Parathyroid adenoma (tissue), 2 donors: ENCODE measurements at regions not wholly inside any gene's neighbourhood (a gene's known extent, or its start where the extent isn't known, plus 50 kb on each side); places are given as distances from the start of the nearest gene placed in this dataset.

Source experiments
- H2AFZ ChIP-seq: fragments of 300-600 bp; sonication (generic); one replicate; pipeline ENCODE4 v1.7.0; 2017; ENCODE audit warnings: antibody characterized with exemption, mild to moderate bottlenecking
- H3K27ac ChIP-seq: fragments of 300-600 bp; sonication (generic); one replicate; pipeline ENCODE4 v1.7.0; 2017
- H3K27me3 ChIP-seq: fragments of 300-600 bp; sonication (generic); one replicate; pipeline ENCODE4 v1.7.0; 2017; ENCODE audit warnings: low read length; ENCODE audit not compliant: control insufficient read depth, insufficient read depth
- H3K36me3 ChIP-seq: fragments of 300-600 bp; sonication (generic); one replicate; pipeline ENCODE4 v1.7.0; 2017; ENCODE audit warnings: low read length; ENCODE audit not compliant: control insufficient read depth, insufficient read depth
- H3K4me1 ChIP-seq: fragments of 300-600 bp; sonication (generic); one replicate; pipeline ENCODE4 v1.7.0; 2017; ENCODE audit warnings: control low read depth
- H3K4me2 ChIP-seq: fragments of 300-600 bp; sonication (generic); one replicate; pipeline ENCODE4 v1.7.0; 2017; ENCODE audit warnings: low read length
- H3K4me3 ChIP-seq: fragments of 300-600 bp; sonication (generic); one replicate; pipeline ENCODE4 v1.7.0; 2017; ENCODE audit warnings: low read depth, low read length
- H3K79me2 ChIP-seq: fragments of 300-600 bp; sonication (generic); one replicate; pipeline ENCODE4 v1.7.0; 2017; ENCODE audit warnings: control low read depth
- H3K9ac ChIP-seq: fragments of 300-600 bp; sonication (generic); one replicate; pipeline ENCODE4 v1.7.0; 2017; ENCODE audit warnings: mild to moderate bottlenecking
- H3K9me3 ChIP-seq: fragments of 300-600 bp; sonication (generic); one replicate; pipeline ENCODE4 v1.7.0; 2017; ENCODE audit warnings: low read length; ENCODE audit not compliant: control insufficient read depth
- TF ChIP-seq, protein P1 (sequence below): fragments of 300-600 bp; sonication (generic); IDR thresholded peaks from one replicate; pipeline ENCODE4 v1.7.0; 2017; ENCODE audit warnings: antibody characterized with exemption, mild to moderate bottlenecking
- donor health status: primary hyperparathyroidism.

DNA sequence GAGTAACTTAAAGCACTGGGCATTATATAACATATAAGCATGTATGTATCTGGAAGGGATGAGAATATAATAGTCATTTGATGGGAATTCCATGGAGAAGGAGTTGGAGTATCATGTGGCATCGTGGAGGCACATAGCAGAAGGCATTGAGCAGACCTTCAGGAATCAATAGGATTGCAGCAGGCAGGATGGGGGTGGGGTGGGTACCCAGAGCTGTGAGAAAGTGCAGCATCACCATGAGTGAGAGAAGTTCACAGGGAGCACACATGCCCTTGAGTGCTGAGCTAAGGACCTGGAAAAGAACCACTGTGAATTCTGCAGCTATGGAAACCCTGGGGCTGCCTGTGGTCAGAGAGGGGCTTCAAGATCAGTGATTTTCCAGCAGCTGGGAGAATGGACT lies 57.3 kb downstream of the MED10 start:
- Histone ChIP-seq H3K27ac (no peak overlapping the region), H3K36me3 (no peaks in the 10 kb centered on the region), H3K4me1 (no peaks in the 10 kb centered on the region), H3K27me3 (no peaks in the 10 kb centered on the region), H2AFZ (no peak overlapping the region), H3K9ac (no peak overlapping the region), H3K79me2 (no peaks in the 10 kb centered on the region), H3K4me2 (no peak overlapping the region), H3K4me3 (no peak overlapping the region), H3K9me3 (no peaks in the 10 kb centered on the region)
- TF ChIP-seq, protein P1, sequence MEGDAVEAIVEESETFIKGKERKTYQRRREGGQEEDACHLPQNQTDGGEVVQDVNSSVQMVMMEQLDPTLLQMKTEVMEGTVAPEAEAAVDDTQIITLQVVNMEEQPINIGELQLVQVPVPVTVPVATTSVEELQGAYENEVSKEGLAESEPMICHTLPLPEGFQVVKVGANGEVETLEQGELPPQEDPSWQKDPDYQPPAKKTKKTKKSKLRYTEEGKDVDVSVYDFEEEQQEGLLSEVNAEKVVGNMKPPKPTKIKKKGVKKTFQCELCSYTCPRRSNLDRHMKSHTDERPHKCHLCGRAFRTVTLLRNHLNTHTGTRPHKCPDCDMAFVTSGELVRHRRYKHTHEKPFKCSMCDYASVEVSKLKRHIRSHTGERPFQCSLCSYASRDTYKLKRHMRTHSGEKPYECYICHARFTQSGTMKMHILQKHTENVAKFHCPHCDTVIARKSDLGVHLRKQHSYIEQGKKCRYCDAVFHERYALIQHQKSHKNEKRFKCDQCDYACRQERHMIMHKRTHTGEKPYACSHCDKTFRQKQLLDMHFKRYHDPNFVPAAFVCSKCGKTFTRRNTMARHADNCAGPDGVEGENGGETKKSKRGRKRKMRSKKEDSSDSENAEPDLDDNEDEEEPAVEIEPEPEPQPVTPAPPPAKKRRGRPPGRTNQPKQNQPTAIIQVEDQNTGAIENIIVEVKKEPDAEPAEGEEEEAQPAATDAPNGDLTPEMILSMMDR, result no peak

DNA sequence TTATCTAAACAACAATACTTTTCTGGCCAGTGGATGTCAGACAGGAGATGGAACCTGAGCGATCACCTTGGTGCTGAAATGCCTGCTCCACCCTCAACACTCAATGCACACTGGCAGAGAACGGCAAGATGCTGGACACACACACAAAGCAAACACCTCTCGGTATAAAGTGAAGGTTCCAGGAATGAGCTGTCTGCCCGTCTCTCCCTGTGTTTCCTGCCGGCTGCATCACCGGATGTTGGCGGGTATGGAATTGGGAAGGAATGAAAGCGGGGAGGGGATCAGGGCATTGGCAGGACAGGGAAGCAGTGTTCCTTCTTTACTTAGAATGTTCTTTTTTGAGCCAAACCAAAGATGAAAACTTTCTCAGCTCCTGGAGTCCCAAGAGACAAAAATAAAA lies 59.2 kb downstream of the MED10 start:
- Histone ChIP-seq H3K9me3 (no peaks in the 10 kb centered on the region), H3K4me1 (no peaks in the 10 kb centered on the region), H3K27me3 (no peaks in the 10 kb centered on the region), H3K4me2 (no peak overlapping the region), H3K4me3 (no peak overlapping the region), H3K9ac (no peak overlapping the region), H3K27ac (no peak overlapping the region), H3K36me3 (no peaks in the 10 kb centered on the region), H3K79me2 (no peaks in the 10 kb centered on the region), H2AFZ (no peak overlapping the region)
- TF ChIP-seq, protein P1, result no peak

DNA sequence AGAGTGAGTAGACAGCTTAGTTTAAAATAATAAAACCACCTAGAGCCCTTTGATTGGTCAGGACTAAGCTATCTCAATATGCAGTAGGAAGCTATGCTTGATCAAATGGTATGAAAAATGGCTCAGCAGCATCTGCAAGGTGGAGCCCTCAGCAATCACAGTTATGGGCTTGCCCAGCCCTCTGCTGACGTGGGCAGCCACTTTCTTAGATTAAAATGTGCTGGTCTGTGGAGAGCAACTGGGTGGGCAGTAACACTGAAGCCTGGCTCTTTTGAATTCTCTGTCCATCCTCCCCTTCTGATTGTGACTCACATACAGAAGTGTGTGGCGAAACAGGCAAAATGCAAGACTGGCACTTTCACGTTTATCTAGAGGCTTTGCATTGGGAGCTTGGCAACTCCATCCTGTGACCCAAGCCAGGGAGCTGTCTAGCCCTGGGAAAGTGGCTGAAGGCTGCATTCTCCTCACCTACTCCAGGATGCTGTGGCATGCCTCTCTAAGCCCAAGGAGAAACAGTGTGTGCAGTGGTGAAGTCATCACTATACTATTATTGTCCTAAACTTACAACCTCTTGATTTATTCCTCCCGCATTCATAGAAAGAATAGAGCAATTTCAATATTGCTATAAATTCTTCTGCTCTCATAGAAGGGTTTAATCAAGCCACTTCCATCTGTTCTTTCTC lies 61.1 kb downstream of the MED10 start:
- no peak overlapping the region for H3K27ac ChIP-seq
- H3K4me1 ChIP-seq, result no peaks in the 10 kb centered on the region
- TF ChIP-seq, protein P1, result no peak
- H3K79me2 ChIP-seq, result no peaks in the 10 kb centered on the region
- H3K9ac ChIP-seq, result no peak overlapping the region
- no peaks in the 10 kb centered on the region for H3K9me3 ChIP-seq
- H2AFZ ChIP-seq, result no peak overlapping the region
- H3K27me3 ChIP-seq, result no peaks in the 10 kb centered on the region
- H3K36me3 ChIP-seq, result no peaks in the 10 kb centered on the region
- H3K4me3 ChIP-seq, result no peak overlapping the region
- H3K4me2 ChIP-seq, result no peak overlapping the region

DNA sequence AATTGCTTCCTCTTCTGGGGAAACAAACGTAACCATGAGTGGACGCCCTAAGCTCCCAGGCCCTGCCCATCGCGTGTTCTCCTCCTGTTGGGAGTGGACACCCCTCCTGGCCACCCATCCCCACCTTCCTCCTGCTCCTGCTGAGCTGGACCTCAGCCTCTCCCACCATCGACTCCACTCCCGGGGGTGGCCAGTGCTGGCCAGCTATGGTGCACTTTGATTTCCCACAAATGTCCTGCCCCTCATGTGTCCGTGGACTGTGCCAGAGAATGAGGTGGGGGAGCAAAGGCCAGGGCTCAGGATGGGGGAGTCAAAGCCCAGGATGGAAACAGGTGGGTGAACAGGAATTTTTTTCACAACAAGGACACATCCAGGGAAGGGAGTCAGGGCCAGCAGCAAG lies 62.8 kb downstream of the MED10 start:
- no peak overlapping the region for H2AFZ ChIP-seq
- H3K4me1 ChIP-seq, result no peaks in the 10 kb centered on the region
- no peak overlapping the region for H3K27ac ChIP-seq
- H3K27me3 ChIP-seq, result no peaks in the 10 kb centered on the region
- H3K4me3 ChIP-seq, result no peak overlapping the region
- TF ChIP-seq, protein P1, result no peak
- no peaks in the 10 kb centered on the region for H3K9me3 ChIP-seq
- H3K36me3 ChIP-seq, result no peaks in the 10 kb centered on the region
- H3K9ac ChIP-seq, result no peak overlapping the region
- no peak overlapping the region for H3K4me2 ChIP-seq
- H3K79me2 ChIP-seq, result no peaks in the 10 kb centered on the region
